GM23338 (cell line): ENCODE measurements at regions not wholly inside any gene's neighbourhood (a gene's known extent, or its start where the extent isn't known, plus 50 kb on each side); places are given as distances from the start of the nearest gene placed in this dataset.

ENCODE experiments used
- ATAC-seq: fragments of 200-7000 bp; cut with Tn5 transposase; 3 replicates; pipeline ENCODE4 v1.9.1; 2020
- DNase-seq: peaks from one replicate; pipeline ENCODE4 v3.0.0-alpha.2; 2015; ENCODE audit warnings: low spot score
- H2AFZ ChIP-seq: fragments of 200-600 bp; sonication (generic); 2 replicates; pipeline ENCODE4 v1.8.0; 2016; ENCODE audit warnings: antibody characterized with exemption, mild to moderate bottlenecking, moderate library complexity
- H3F3A ChIP-seq: fragments of 200-600 bp; sonication (generic); replicated peaks from 2 replicates; pipeline ENCODE4 v1.8.0; 2017; ENCODE audit warnings: antibody characterized with exemption, mixed run types, low read depth
- H3K27ac ChIP-seq: fragments of 200-600 bp; sonication (generic); 2 replicates; pipeline ENCODE4 v1.6.1; 2016; ENCODE audit warnings: low read depth
- H3K27me3 ChIP-seq: fragments of 200-600 bp; sonication (generic); 2 replicates; pipeline ENCODE4 v1.8.0; 2016; ENCODE audit warnings: mild to moderate bottlenecking, mixed run types, moderate library complexity; ENCODE audit not compliant: insufficient read depth
- H3K36me3 ChIP-seq: fragments of 200-600 bp; sonication (generic); 2 replicates; pipeline ENCODE4 v1.8.0; 2016; ENCODE audit warnings: mild to moderate bottlenecking; ENCODE audit not compliant: insufficient read depth
- H3K4me1 ChIP-seq: fragments of 200-600 bp; sonication (generic); 2 replicates; pipeline ENCODE4 v1.8.0; 2016; ENCODE audit warnings: mild to moderate bottlenecking, moderate library complexity; ENCODE audit not compliant: insufficient read depth
- H3K4me2 ChIP-seq: fragments of 200-600 bp; sonication (generic); 2 replicates; pipeline ENCODE4 v1.7.1; 2017; ENCODE audit warnings: mixed run types
- H3K4me3 ChIP-seq: fragments of 200-600 bp; sonication (generic); 2 replicates; pipeline ENCODE4 v1.6.1; 2016; ENCODE audit warnings: mixed run types
- H3K79me2 ChIP-seq: fragments of 200-600 bp; sonication (generic); replicated peaks from 2 replicates; pipeline ENCODE4 v1.8.0; 2017; ENCODE audit warnings: mild to moderate bottlenecking; ENCODE audit not compliant: insufficient read depth
- H3K9me2 ChIP-seq: fragments of 200-600 bp; sonication (generic); 2 replicates; pipeline ENCODE4 v1.8.0; 2017; ENCODE audit not compliant: insufficient read depth
- H4K20me1 ChIP-seq: fragments of 200-600 bp; sonication (generic); replicated peaks from 2 replicates; pipeline ENCODE4 v1.8.0; 2017; ENCODE audit warnings: mild to moderate bottlenecking; ENCODE audit not compliant: insufficient read depth
- H3K27ac Mint-ChIP-seq: 2 replicates; pipeline ENCODE4 v1.8.0; 2020; ENCODE audit warnings: inconsistent platforms, mild to moderate bottlenecking, moderate library complexity, mixed read lengths
- H3K27me3 Mint-ChIP-seq: 3 replicates; pipeline ENCODE4 v1.8.0; 2022; ENCODE audit warnings: low read depth, mild to moderate bottlenecking, moderate library complexity, mixed read lengths, inconsistent platforms; ENCODE audit not compliant: insufficient read depth, poor library complexity
- H3K36me3 Mint-ChIP-seq: 3 replicates; pipeline ENCODE4 v1.8.0; 2021; ENCODE audit warnings: low read depth, mild to moderate bottlenecking, inconsistent platforms, moderate library complexity, mixed read lengths
- H3K4me1 Mint-ChIP-seq: 3 replicates; pipeline ENCODE4 v1.8.0; 2020; ENCODE audit warnings: mild to moderate bottlenecking, inconsistent platforms, mixed read lengths
- H3K4me3 Mint-ChIP-seq: 3 replicates; pipeline ENCODE4 v1.8.0; 2021; ENCODE audit warnings: moderate library complexity, mild to moderate bottlenecking, inconsistent platforms, mixed read lengths
- H3K9me3 Mint-ChIP-seq: 3 replicates; pipeline ENCODE4 v1.8.0; 2020; ENCODE audit warnings: moderate library complexity, mild to moderate bottlenecking, inconsistent platforms, mixed read lengths
- CREB1 ChIP-seq: fragments of 250-450 bp; sonication (Bioruptor Pico); IDR thresholded peaks from 2 replicates; pipeline ENCODE4 v1.5.0; 2020; ENCODE audit warnings: low read depth, mild to moderate bottlenecking, moderate library complexity
- CTCF ChIP-seq, 2 experiments: fragments of 200-600 bp in 1 of 2; sonication (generic) in 1 of 2; conservative IDR thresholded peaks; 2 replicates each; pipeline versions ENCODE4 v1.5.1 to v1.6.1; 2016 to 2017; ENCODE audit warnings: antibody characterized with exemption in 2 of 2, low read depth in 2 of 2, mild to moderate bottlenecking in 2 of 2, moderate library complexity in 1 of 2
- EZH2 ChIP-seq: fragments of 200-600 bp; sonication (generic); IDR thresholded peaks from one replicate; pipeline ENCODE4 v1.8.0; 2017; ENCODE audit warnings: antibody characterized with exemption, mild to moderate bottlenecking, low read depth; ENCODE audit not compliant: unreplicated experiment
- EZH2phosphoT487 ChIP-seq: fragments of 200-600 bp; sonication (generic); IDR thresholded peaks from one replicate; pipeline ENCODE4 v1.8.1; 2018; ENCODE audit warnings: antibody characterized with exemption; ENCODE audit not compliant: unreplicated experiment
- JUNB ChIP-seq: IDR thresholded peaks from one replicate; pipeline ENCODE4 v1.6.1; 2016; ENCODE audit warnings: antibody characterized with exemption; ENCODE audit not compliant: unreplicated experiment
- NANOG ChIP-seq: IDR thresholded peaks from 2 replicates; pipeline ENCODE4 v1.6.1; 2016; ENCODE audit warnings: antibody characterized with exemption, borderline replicate concordance
- POLR2AphosphoS5 ChIP-seq: IDR thresholded peaks from 2 replicates; pipeline ENCODE4 v1.6.1; 2016; ENCODE audit warnings: antibody characterized with exemption, low read depth
- REST ChIP-seq: IDR thresholded peaks from one replicate; pipeline ENCODE4 v1.6.1; 2018; ENCODE audit warnings: antibody characterized with exemption; ENCODE audit not compliant: unreplicated experiment
- STAT1 ChIP-seq: IDR thresholded peaks from one replicate; pipeline ENCODE4 v1.6.1; 2016; ENCODE audit warnings: antibody characterized with exemption; ENCODE audit not compliant: unreplicated experiment
- ZNF114 ChIP-seq: fragments of 250-450 bp; sonication (Bioruptor Pico); IDR thresholded peaks from 2 replicates; pipeline ENCODE4 v1.5.0; 2020; ENCODE audit warnings: mild to moderate bottlenecking, moderate library complexity
- ZNF331 ChIP-seq: fragments of 250-450 bp; sonication (Bioruptor Pico); IDR thresholded peaks from 2 replicates; pipeline ENCODE4 v1.5.0; 2020; ENCODE audit warnings: low read depth, mild to moderate bottlenecking, moderate library complexity
- ZNF462 ChIP-seq: fragments of 250-450 bp; sonication (Bioruptor Pico); IDR thresholded peaks from 2 replicates; pipeline ENCODE4 v1.5.0; 2020; ENCODE audit warnings: mild to moderate bottlenecking, moderate library complexity
- TF ChIP-seq, protein P1 (sequence below): IDR thresholded peaks from 2 replicates; pipeline ENCODE4 v1.6.1; 2016; ENCODE audit warnings: antibody characterized with exemption

GRCh38 chr3:23739536-23739935 lies 66.2 kb upstream of the UBE2E1 start:
- Histone ChIP-seq H2AFZ (no peak overlapping the region), H3K4me2 (peak overlapping the region; percentile 7; the same call in 1 of the 2 replicates), H3K4me1 (peaks cover 67% of the 10 kb centered on the region), H3K4me3 (no peak overlapping the region), H3K36me3 (no peaks in the 10 kb centered on the region), H3K79me2 (no peaks in the 10 kb centered on the region), H3F3A (peaks cover under 1% of the 10 kb centered on the region; the same call in 1 of the 2 replicates), H3K27ac (no peak overlapping the region), H3K27me3 (peaks cover 39% of the 10 kb centered on the region), H3K9me2 (no peaks in the 10 kb centered on the region), H4K20me1 (no peaks in the 10 kb centered on the region)
- DNase-seq (no peak), ATAC-seq (no peak)
- H3K27me3 Mint-ChIP-seq, result peaks cover 38% of the 10 kb centered on the region
- no peaks in the 10 kb centered on the region for H3K9me3 Mint-ChIP-seq
- peaks cover 76% of the 10 kb centered on the region for H3K4me1 Mint-ChIP-seq
- H3K4me3 Mint-ChIP-seq, result no peak overlapping the region
- H3K27ac Mint-ChIP-seq, result no peak overlapping the region; the same call in 1 of the 2 replicates
- H3K36me3 Mint-ChIP-seq, result no peaks in the 10 kb centered on the region
- TF ChIP-seq ZNF462 (CRISPR knock-in tag) (no peak), ZNF114 (CRISPR knock-in tag) (no peak), CREB1 (CRISPR knock-in tag) (no peak), NANOG (no peak), EZH2 (no peak), CTCF (conservative IDR thresholded peaks at IDR 0.05; ENCODE audit: low read depth in 2 of 2) (no peak), REST (no peak), STAT1 (no peak), JUNB (no peak), EZH2phosphoT487 (no peak), ZNF331 (CRISPR knock-in tag) (no peak), POLR2AphosphoS5 (no peak)
- TF ChIP-seq, protein P1, sequence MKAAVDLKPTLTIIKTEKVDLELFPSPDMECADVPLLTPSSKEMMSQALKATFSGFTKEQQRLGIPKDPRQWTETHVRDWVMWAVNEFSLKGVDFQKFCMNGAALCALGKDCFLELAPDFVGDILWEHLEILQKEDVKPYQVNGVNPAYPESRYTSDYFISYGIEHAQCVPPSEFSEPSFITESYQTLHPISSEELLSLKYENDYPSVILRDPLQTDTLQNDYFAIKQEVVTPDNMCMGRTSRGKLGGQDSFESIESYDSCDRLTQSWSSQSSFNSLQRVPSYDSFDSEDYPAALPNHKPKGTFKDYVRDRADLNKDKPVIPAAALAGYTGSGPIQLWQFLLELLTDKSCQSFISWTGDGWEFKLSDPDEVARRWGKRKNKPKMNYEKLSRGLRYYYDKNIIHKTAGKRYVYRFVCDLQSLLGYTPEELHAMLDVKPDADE, result no peak
